HCT116 (cell line): ENCODE measurements at regions not wholly inside any gene's neighbourhood (a gene's known extent, or its start where the extent isn't known, plus 50 kb on each side); places are given as distances from the start of the nearest gene placed in this dataset.

Experiments used
- ATAC-seq: fragments of 200-7000 bp; cut with Tn5 transposase; 2 replicates; pipeline ENCODE4 v1.9.1; 2020; ENCODE audit warnings: mild to moderate bottlenecking, moderate library complexity
- BruUV-seq: library from RNA; stranded (reverse); fragments of 400-500 nt; replicated peaks from 2 replicates; lab custom pipeline; 2021; lab: Mats Ljungman, UMichigan
- CTCF ChIA-PET: fragments of 300-600 bp; sonication (Branson Sonifier 250); formaldehyde crosslinking; loops from one replicate; lab custom pipeline; 2021; ENCODE audit warnings: antibody characterized with exemption; lab: Charles Lee
- POLR2A ChIA-PET: fragments of 300-600, 350-600 bp; sonication (Branson Sonifier 250); formaldehyde crosslinking; loops from one replicate; lab custom pipeline; 2021; ENCODE audit warnings: antibody characterized with exemption; lab: Charles Lee
- RAD21 ChIA-PET, 2 experiments: fragments of 300-600 bp; sonication (Branson Sonifier 250); formaldehyde crosslinking; loops; one replicate each; lab custom pipeline; 2023; ENCODE audit warnings: low total read pairs in 2 of 2; ENCODE audit not compliant: uncharacterized antibody in 2 of 2, unreplicated experiment in 2 of 2, low non-redundant PET in 1 of 2; lab: Charles Lee
- DNase-seq: peaks from one replicate; pipeline ENCODE4 v3.0.0-alpha.2; 2010; ENCODE audit warnings: low read depth, low spot score
- H2AFZ ChIP-seq: fragments of 200-600 bp; shearing (Covaris generic), sonication (generic); 2 replicates; pipeline ENCODE4 v1.6.1; 2017; ENCODE audit warnings: low read depth, mixed run types, mixed read lengths, antibody characterized with exemption, low read length; ENCODE audit not compliant: poor library complexity, severe bottlenecking
- H3K27ac ChIP-seq: 2 replicates; pipeline ENCODE4 v1.5.1; 2012; ENCODE audit warnings: low read depth, low read length
- H3K27me3 ChIP-seq: fragments of 200-600 bp; sonication (generic); 2 replicates; pipeline ENCODE4 v1.6.1; 2016; ENCODE audit warnings: mixed run types, low read length, mixed read lengths; ENCODE audit not compliant: insufficient read depth
- H3K36me3 ChIP-seq, 2 experiments: fragments of 200-500 bp in 1 of 2; fragments of 200-600 bp in 1 of 2; sonication (Bioruptor generic) in 1 of 2; sonication (generic) in 1 of 2; 2 replicates each; pipeline versions ENCODE4 v1.5.1 to v1.6.1; 2014 to 2016; ENCODE audit warnings: low read length in 2 of 2, inconsistent platforms in 1 of 2, mixed read lengths in 1 of 2, mixed run types in 1 of 2; ENCODE audit not compliant: insufficient read depth in 2 of 2, control insufficient read depth in 1 of 2
- H3K4me1 ChIP-seq, 2 experiments: fragments of 200-600 bp in 1 of 2; sonication (generic) in 1 of 2; 2 replicates each; pipeline versions ENCODE4 v1.5.1 to v1.6.1; 2012 to 2017; ENCODE audit warnings: low read length in 2 of 2, inconsistent platforms in 1 of 2, mild to moderate bottlenecking in 1 of 2, mixed read lengths in 1 of 2, mixed run types in 1 of 2, moderate library complexity in 1 of 2; ENCODE audit not compliant: insufficient read depth in 2 of 2, control insufficient read depth in 1 of 2
- H3K4me2 ChIP-seq: fragments of 200-600 bp; sonication (generic); 2 replicates; pipeline ENCODE4 v1.6.1; 2017; ENCODE audit warnings: mixed run types, low read length, mixed read lengths
- H3K4me3 ChIP-seq, 2 experiments: fragments of 200-600 bp in 1 of 2; sonication (generic) in 1 of 2; replicated peaks in 1 of 2; 2 replicates each; pipeline ENCODE4 v1.5.1; 2011 to 2016; ENCODE audit warnings: low read length in 2 of 2, control low read depth in 1 of 2, low read depth in 1 of 2, mild to moderate bottlenecking in 1 of 2, mixed read lengths in 1 of 2, mixed run types in 1 of 2
- H3K79me2 ChIP-seq: fragments of 200-600 bp; sonication (generic); 2 replicates; pipeline ENCODE4 v1.6.1; 2017; ENCODE audit warnings: mild to moderate bottlenecking, mixed run types, low read length, moderate library complexity, mixed read lengths; ENCODE audit not compliant: insufficient read depth
- H3K9ac ChIP-seq: fragments of 200-600 bp; sonication (generic); 2 replicates; pipeline ENCODE4 v1.6.1; 2016; ENCODE audit warnings: low read length, mixed read lengths
- H3K9me2 ChIP-seq: fragments of 200-600 bp; sonication (generic), shearing (Covaris generic); 2 replicates; pipeline ENCODE4 v1.6.1; 2017; ENCODE audit warnings: mixed run types, mild to moderate bottlenecking, moderate library complexity; ENCODE audit not compliant: insufficient read depth
- H3K9me3 ChIP-seq, 2 experiments: fragments of 200-500 bp in 1 of 2; fragments of 200-600 bp in 1 of 2; sonication (Bioruptor generic) in 1 of 2; sonication (generic) in 1 of 2; 2 replicates each; pipeline ENCODE4 v1.6.1; 2014 to 2017; ENCODE audit warnings: low read length in 2 of 2, mixed read lengths in 2 of 2, inconsistent platforms in 1 of 2, low read depth in 1 of 2, mild to moderate bottlenecking in 1 of 2, mixed run types in 1 of 2, moderate library complexity in 1 of 2; ENCODE audit not compliant: control insufficient read depth in 1 of 2, insufficient read depth in 1 of 2
- H4K20me1 ChIP-seq: fragments of 200-600 bp; sonication (generic), shearing (Covaris generic); 2 replicates; pipeline ENCODE4 v1.6.1; 2017; ENCODE audit warnings: mixed run types, mild to moderate bottlenecking, moderate library complexity; ENCODE audit not compliant: insufficient read depth
- ELF1 ChIP-seq: IDR thresholded peaks from 2 replicates; pipeline ENCODE4 v1.6.1; 2012; ENCODE audit warnings: low read depth, borderline replicate concordance
- EZH2 ChIP-seq: fragments of 200-600 bp; sonication (generic); IDR thresholded peaks from 2 replicates; pipeline ENCODE4 v1.6.1; 2017; ENCODE audit warnings: antibody characterized with exemption, mixed run types
- FOSL1 ChIP-seq: IDR thresholded peaks from 2 replicates; pipeline ENCODE4 v1.6.1; 2012; ENCODE audit warnings: low read depth
- JUND ChIP-seq: IDR thresholded peaks from 2 replicates; pipeline ENCODE4 v1.6.1; 2012
- POLR2A ChIP-seq: IDR thresholded peaks from 2 replicates; pipeline ENCODE4 v1.7.0; 2011; ENCODE audit warnings: borderline replicate concordance; ENCODE audit not compliant: insufficient read depth, insufficient read length; ENCODE audit errors: extremely low read depth
- POLR2AphosphoS5 ChIP-seq: IDR thresholded peaks from 2 replicates; pipeline ENCODE4 v1.6.1; 2011; ENCODE audit warnings: mild to moderate bottlenecking, low read depth, low read length, moderate library complexity
- SIN3A ChIP-seq: IDR thresholded peaks from 2 replicates; pipeline ENCODE4 v1.6.1; 2012; ENCODE audit warnings: low read depth
- SRF ChIP-seq: IDR thresholded peaks from 2 replicates; pipeline ENCODE4 v1.6.1; 2012; ENCODE audit warnings: low read depth
- TCF7L2 ChIP-seq: IDR thresholded peaks from 2 replicates; pipeline ENCODE4 v1.7.0; 2011; ENCODE audit warnings: borderline replicate concordance, inconsistent platforms; ENCODE audit not compliant: insufficient read depth, insufficient read length; ENCODE audit errors: extremely low read depth
- YY1 ChIP-seq: IDR thresholded peaks from 2 replicates; pipeline ENCODE4 v1.6.1; 2011; ENCODE audit warnings: low read length, low read depth, moderate library complexity, mild to moderate bottlenecking; ENCODE audit not compliant: insufficient replicate concordance; ENCODE audit errors: extremely low read depth
- ZFX ChIP-seq: fragments of 450-650 bp; IDR thresholded peaks from 2 replicates; pipeline ENCODE4 v1.6.1; 2017
- intact Hi-C: fragments of 100-400 bp; cut with micrococcal nuclease; formaldehyde crosslinking; loops from 2 replicates; pipeline ENCODE4 v1.10.0; 2022
- TF ChIP-seq, protein P1 (sequence below): IDR thresholded peaks from 2 replicates; pipeline ENCODE4 v1.6.1; 2012
- TF ChIP-seq, protein P2 (sequence below): IDR thresholded peaks from 2 replicates; pipeline ENCODE4 v1.6.1; 2012
- TF ChIP-seq, protein P3 (sequence below): IDR thresholded peaks from 2 replicates; pipeline ENCODE4 v1.6.1; 2012; ENCODE audit warnings: low read depth
- TF ChIP-seq, protein P4 (sequence below), 3 experiments: fragments of 200-600 bp in 1 of 3; sonication (generic) in 1 of 3; IDR thresholded peaks in 2 of 3; conservative IDR thresholded peaks in 1 of 3; 2 replicates each; pipeline ENCODE4 v1.5.1; 2012 to 2017; ENCODE audit warnings: low read depth in 2 of 3, low read length in 2 of 3, antibody characterized with exemption in 1 of 3, borderline replicate concordance in 1 of 3, control low read depth in 1 of 3, mild to moderate bottlenecking in 1 of 3, mixed read lengths in 1 of 3, mixed run types in 1 of 3, moderate library complexity in 1 of 3; ENCODE audit not compliant: insufficient read depth in 1 of 3

GRCh38 chr7:156168434-156168833, 356.2 kb upstream of the SHH start:
- no peaks in the 10 kb centered on the region for H3K9me2 ChIP-seq
- CTCF ChIA-PET = interaction anchor here (1.7 kb wide), 1 partner anchor 12 kb away, joined by 9 read pairs; no protein-coding TSS in a partner anchor
- H3K36me3 ChIP-seq = no peaks in the 10 kb centered on the region
- H3K4me1 ChIP-seq = no peaks in the 10 kb centered on the region
- POLR2A ChIA-PET = interaction anchor here (1.6 kb wide), 1 partner anchor 12 kb away, joined by 7 read pairs; no protein-coding TSS in a partner anchor
- TF ChIP-seq ELF1 = no peak
- no peak for TF ChIP-seq SIN3A
- TF ChIP-seq, protein P1, sequence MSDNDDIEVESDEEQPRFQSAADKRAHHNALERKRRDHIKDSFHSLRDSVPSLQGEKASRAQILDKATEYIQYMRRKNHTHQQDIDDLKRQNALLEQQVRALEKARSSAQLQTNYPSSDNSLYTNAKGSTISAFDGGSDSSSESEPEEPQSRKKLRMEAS = no peak
- no peak for TF ChIP-seq FOSL1
- TF ChIP-seq TCF7L2 = no peak
- no peak for TF ChIP-seq POLR2A
- TF ChIP-seq SRF = no peak
- H3K9ac ChIP-seq = no peak overlapping the region
- no peaks in the 10 kb centered on the region for H3K79me2 ChIP-seq
- DNase-seq (no peak), ATAC-seq (no peak)
- no peak overlapping the region for H3K4me2 ChIP-seq
- H2AFZ ChIP-seq = no peak overlapping the region
- no peaks in the 10 kb centered on the region for H3K27me3 ChIP-seq
- RAD21 ChIA-PET = interaction anchor here in 1 of 2 experiments (0.7 kb wide), 1 partner anchor 19 kb away, joined by 5 read pairs; no protein-coding TSS in a partner anchor
- intact Hi-C loops = no loop called here
- no peaks in the 10 kb centered on the region for H3K9me3 ChIP-seq
- H3K4me3 ChIP-seq = no peak overlapping the region
- H3K27ac ChIP-seq = no peak overlapping the region
- BruUV-seq = no TSS peak
- H4K20me1 ChIP-seq = no peaks in the 10 kb centered on the region

DNA sequence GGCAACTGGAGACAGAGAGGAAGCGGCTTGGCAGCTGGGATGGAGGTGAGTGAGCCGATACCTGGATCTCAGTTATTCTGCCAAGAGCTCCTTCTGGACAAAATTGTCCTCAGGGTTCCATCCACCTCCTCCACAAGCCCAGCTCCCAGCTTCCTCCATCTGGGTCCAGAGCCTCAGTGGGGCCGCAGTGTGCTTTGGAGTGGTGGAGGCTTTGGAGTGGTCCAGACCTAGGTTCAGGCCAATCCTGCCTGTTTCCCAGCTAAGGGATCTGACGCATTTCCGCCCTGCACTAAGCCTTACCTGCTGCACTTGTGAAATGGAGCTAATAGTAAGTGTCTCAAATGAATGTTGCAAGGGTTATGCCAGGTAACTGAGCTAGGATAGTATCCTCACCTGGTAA, 355.7 kb upstream of the SHH start:
- H3K79me2 ChIP-seq = no peaks in the 10 kb centered on the region
- no peak overlapping the region for H3K9ac ChIP-seq
- ChIA-PET CTCF (interaction anchor here (1.7 kb wide), 1 partner anchor 11 kb away, joined by 9 read pairs; no protein-coding TSS in a partner anchor), POLR2A (interaction anchor here (1.6 kb wide), 1 partner anchor 11 kb away, joined by 7 read pairs; no protein-coding TSS in a partner anchor), RAD21 (interaction anchor here in 1 of 2 experiments (0.7 to 0.8 kb wide), 2 partner anchors 15 to 19 kb away, joined by 3 to 5 read pairs; no protein-coding TSS in a partner anchor)
- H3K36me3 ChIP-seq = no peaks in the 10 kb centered on the region
- no peaks in the 10 kb centered on the region for H3K9me3 ChIP-seq
- no peaks in the 10 kb centered on the region for H3K4me1 ChIP-seq
- no peak overlapping the region for H2AFZ ChIP-seq
- no peaks in the 10 kb centered on the region for H3K9me2 ChIP-seq
- H3K27ac ChIP-seq = no peak overlapping the region
- BruUV-seq = no TSS peak
- H3K4me3 ChIP-seq = no peak overlapping the region
- no peak overlapping the region for H3K4me2 ChIP-seq
- ATAC-seq = no peak
- DNase-seq = no peak
- H4K20me1 ChIP-seq = no peaks in the 10 kb centered on the region
- intact Hi-C loops = no loop called here
- H3K27me3 ChIP-seq = no peaks in the 10 kb centered on the region
- TF ChIP-seq POLR2AphosphoS5 (no peak), ELF1 (no peak), JUND (no peak), YY1 (no peak), ZFX (no peak), EZH2 (no peak)
- TF ChIP-seq, protein P1 = no peak
- TF ChIP-seq, protein P2, sequence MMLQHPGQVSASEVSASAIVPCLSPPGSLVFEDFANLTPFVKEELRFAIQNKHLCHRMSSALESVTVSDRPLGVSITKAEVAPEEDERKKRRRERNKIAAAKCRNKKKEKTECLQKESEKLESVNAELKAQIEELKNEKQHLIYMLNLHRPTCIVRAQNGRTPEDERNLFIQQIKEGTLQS = no peak
- TF ChIP-seq, protein P3, sequence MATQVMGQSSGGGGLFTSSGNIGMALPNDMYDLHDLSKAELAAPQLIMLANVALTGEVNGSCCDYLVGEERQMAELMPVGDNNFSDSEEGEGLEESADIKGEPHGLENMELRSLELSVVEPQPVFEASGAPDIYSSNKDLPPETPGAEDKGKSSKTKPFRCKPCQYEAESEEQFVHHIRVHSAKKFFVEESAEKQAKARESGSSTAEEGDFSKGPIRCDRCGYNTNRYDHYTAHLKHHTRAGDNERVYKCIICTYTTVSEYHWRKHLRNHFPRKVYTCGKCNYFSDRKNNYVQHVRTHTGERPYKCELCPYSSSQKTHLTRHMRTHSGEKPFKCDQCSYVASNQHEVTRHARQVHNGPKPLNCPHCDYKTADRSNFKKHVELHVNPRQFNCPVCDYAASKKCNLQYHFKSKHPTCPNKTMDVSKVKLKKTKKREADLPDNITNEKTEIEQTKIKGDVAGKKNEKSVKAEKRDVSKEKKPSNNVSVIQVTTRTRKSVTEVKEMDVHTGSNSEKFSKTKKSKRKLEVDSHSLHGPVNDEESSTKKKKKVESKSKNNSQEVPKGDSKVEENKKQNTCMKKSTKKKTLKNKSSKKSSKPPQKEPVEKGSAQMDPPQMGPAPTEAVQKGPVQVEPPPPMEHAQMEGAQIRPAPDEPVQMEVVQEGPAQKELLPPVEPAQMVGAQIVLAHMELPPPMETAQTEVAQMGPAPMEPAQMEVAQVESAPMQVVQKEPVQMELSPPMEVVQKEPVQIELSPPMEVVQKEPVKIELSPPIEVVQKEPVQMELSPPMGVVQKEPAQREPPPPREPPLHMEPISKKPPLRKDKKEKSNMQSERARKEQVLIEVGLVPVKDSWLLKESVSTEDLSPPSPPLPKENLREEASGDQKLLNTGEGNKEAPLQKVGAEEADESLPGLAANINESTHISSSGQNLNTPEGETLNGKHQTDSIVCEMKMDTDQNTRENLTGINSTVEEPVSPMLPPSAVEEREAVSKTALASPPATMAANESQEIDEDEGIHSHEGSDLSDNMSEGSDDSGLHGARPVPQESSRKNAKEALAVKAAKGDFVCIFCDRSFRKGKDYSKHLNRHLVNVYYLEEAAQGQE = no peak
- TF ChIP-seq, protein P4, sequence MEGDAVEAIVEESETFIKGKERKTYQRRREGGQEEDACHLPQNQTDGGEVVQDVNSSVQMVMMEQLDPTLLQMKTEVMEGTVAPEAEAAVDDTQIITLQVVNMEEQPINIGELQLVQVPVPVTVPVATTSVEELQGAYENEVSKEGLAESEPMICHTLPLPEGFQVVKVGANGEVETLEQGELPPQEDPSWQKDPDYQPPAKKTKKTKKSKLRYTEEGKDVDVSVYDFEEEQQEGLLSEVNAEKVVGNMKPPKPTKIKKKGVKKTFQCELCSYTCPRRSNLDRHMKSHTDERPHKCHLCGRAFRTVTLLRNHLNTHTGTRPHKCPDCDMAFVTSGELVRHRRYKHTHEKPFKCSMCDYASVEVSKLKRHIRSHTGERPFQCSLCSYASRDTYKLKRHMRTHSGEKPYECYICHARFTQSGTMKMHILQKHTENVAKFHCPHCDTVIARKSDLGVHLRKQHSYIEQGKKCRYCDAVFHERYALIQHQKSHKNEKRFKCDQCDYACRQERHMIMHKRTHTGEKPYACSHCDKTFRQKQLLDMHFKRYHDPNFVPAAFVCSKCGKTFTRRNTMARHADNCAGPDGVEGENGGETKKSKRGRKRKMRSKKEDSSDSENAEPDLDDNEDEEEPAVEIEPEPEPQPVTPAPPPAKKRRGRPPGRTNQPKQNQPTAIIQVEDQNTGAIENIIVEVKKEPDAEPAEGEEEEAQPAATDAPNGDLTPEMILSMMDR (IDR thresholded peaks at IDR 0.05 in 2 of 3, conservative IDR thresholded peaks at IDR 0.05 in 1 of 3; ENCODE audit: borderline replicate concordance in 1 of 3, insufficient read depth in 1 of 3, low read depth in 2 of 3, low read length in 2 of 3) = no peak
